Endodermal cell (in vitro differentiated cells): ENCODE measurements at regions not wholly inside any gene's neighbourhood (a gene's known extent, or its start where the extent isn't known, plus 50 kb on each side); places are given as distances from the start of the nearest gene placed in this dataset.
"Not testable (repeated sequence)": the region's sequence is repeated elsewhere in the genome, so short reads cannot be mapped to it uniquely, and the experiment has no call there.

ENCODE experiments used
- DNase-seq: peaks from one replicate; pipeline ENCODE4 v3.0.0-alpha.2; 2017
- H3K27ac ChIP-seq: 2 replicates; pipeline ENCODE4 v1.5.1; 2013; ENCODE audit warnings: mild to moderate bottlenecking, low read depth, low read length, moderate library complexity
- H3K27me3 ChIP-seq: 2 replicates; pipeline ENCODE4 v1.6.1; 2013; ENCODE audit warnings: mild to moderate bottlenecking, low read length, moderate library complexity; ENCODE audit not compliant: insufficient read depth, control insufficient read depth, poor library complexity, severe bottlenecking
- H3K36me3 ChIP-seq: 2 replicates; pipeline ENCODE4 v1.7.0; 2013; ENCODE audit warnings: mild to moderate bottlenecking, low read length, moderate library complexity; ENCODE audit not compliant: control insufficient read depth, insufficient read depth
- H3K4me1 ChIP-seq: one replicate; pipeline ENCODE4 v1.7.0; 2013; ENCODE audit warnings: low read length; ENCODE audit not compliant: control insufficient read depth, insufficient read depth
- H3K4me3 ChIP-seq: 2 replicates; pipeline ENCODE4 v1.5.1; 2013; ENCODE audit warnings: mild to moderate bottlenecking, low read length, moderate library complexity
- H3K9ac ChIP-seq: 2 replicates; pipeline ENCODE4 v1.6.1; 2013; ENCODE audit warnings: mild to moderate bottlenecking, low read length, moderate library complexity; ENCODE audit not compliant: poor library complexity, severe bottlenecking; ENCODE audit errors: extremely low read depth
- H3K9me3 ChIP-seq: 2 replicates; pipeline ENCODE4 v1.6.1; 2013; ENCODE audit warnings: mild to moderate bottlenecking, low read length, moderate library complexity; ENCODE audit not compliant: control insufficient read depth
- H3K27ac Mint-ChIP-seq: 2 replicates; pipeline ENCODE4 v1.8.0; 2020; ENCODE audit warnings: mixed read lengths
- H3K27me3 Mint-ChIP-seq: 2 replicates; pipeline ENCODE4 v1.8.0; 2021; ENCODE audit warnings: mild to moderate bottlenecking, mixed read lengths; ENCODE audit not compliant: insufficient read depth
- H3K36me3 Mint-ChIP-seq: 2 replicates; pipeline ENCODE4 v1.8.0; 2020; ENCODE audit warnings: low read depth, mixed read lengths
- H3K4me1 Mint-ChIP-seq: 2 replicates; pipeline ENCODE4 v1.8.0; 2020; ENCODE audit warnings: mixed read lengths
- H3K4me3 Mint-ChIP-seq: 2 replicates; pipeline ENCODE4 v1.8.0; 2020; ENCODE audit warnings: mild to moderate bottlenecking, moderate library complexity, mixed read lengths
- H3K9me3 Mint-ChIP-seq: 2 replicates; pipeline ENCODE4 v1.8.0; 2020; ENCODE audit warnings: mild to moderate bottlenecking, mixed read lengths
- CTCF ChIP-seq: fragments of 200-600 bp; sonication (generic); conservative IDR thresholded peaks from 2 replicates; pipeline ENCODE4 v1.5.0; 2021; ENCODE audit warnings: antibody characterized with exemption, mild to moderate bottlenecking
- WGBS, 2 experiments: methylation state at CpG; one replicate each; pipeline versions ENCODE4 v1.1.5 to v1.1.7; 2013; ENCODE audit warnings: missing lambda C conversion rate in 2 of 2, mixed read lengths in 1 of 2; ENCODE audit not compliant: insufficient coverage in 1 of 2, insufficient read length in 1 of 2; 5-methylcytosine and 5-hydroxymethylcytosine counted together

GRCh38 chr1:227487606-227488005 lies 75.8 kb upstream of the ZNF678 start:
- Histone ChIP-seq H3K9me3 (peaks cover 6% of the 10 kb centered on the region), H3K4me1 (no peaks in the 10 kb centered on the region), H3K27me3 (no peaks in the 10 kb centered on the region), H3K36me3 (no peaks in the 10 kb centered on the region), H3K4me3 (no peak overlapping the region), H3K9ac (no peak overlapping the region), H3K27ac (no peak overlapping the region)
- Mint-ChIP-seq H3K27ac (no peak overlapping the region), H3K4me3 (no peak overlapping the region), H3K36me3 (no peaks in the 10 kb centered on the region), H3K4me1 (no peaks in the 10 kb centered on the region), H3K9me3 (peaks cover 26% of the 10 kb centered on the region), H3K27me3 (peaks cover 2% of the 10 kb centered on the region)
- DNase-seq: peak; percentile 33
- no peak for TF ChIP-seq CTCF

- no peaks in the 10 kb centered on the region for H3K36me3 Mint-ChIP-seq
Observed at GRCh38 chr1:227486559-227486958, 76.8 kb upstream of the ZNF678 start.

GRCh38 chr1:227482023-227482299 lies 81.4 kb upstream of the ZNF678 start:
- Mint-ChIP-seq H3K27me3 (peaks cover 36% of the 10 kb centered on the region), H3K36me3 (no peaks in the 10 kb centered on the region), H3K27ac (no peak overlapping the region), H3K9me3 (peaks cover 6% of the 10 kb centered on the region), H3K4me3 (no peak overlapping the region), H3K4me1 (no peaks in the 10 kb centered on the region)
- Histone ChIP-seq H3K4me1 (no peaks in the 10 kb centered on the region), H3K4me3 (no peak overlapping the region), H3K27ac (no peak overlapping the region), H3K27me3 (peaks cover 5% of the 10 kb centered on the region), H3K9me3 (no peaks in the 10 kb centered on the region), H3K9ac (no peak overlapping the region), H3K36me3 (no peaks in the 10 kb centered on the region)
- TF ChIP-seq CTCF: no peak
- no peak for DNase-seq

More at GRCh38 chr1:227486559-227486958, 76.8 kb upstream of the ZNF678 start:
- no peak for TF ChIP-seq CTCF
- Histone ChIP-seq H3K9me3 (peaks cover 6% of the 10 kb centered on the region), H3K36me3 (no peaks in the 10 kb centered on the region), H3K9ac (no peak overlapping the region), H3K27me3 (no peaks in the 10 kb centered on the region), H3K27ac (no peak overlapping the region), H3K4me1 (no peaks in the 10 kb centered on the region), H3K4me3 (no peak overlapping the region)
- Mint-ChIP-seq H3K4me1 (no peaks in the 10 kb centered on the region), H3K27ac (no peak overlapping the region), H3K4me3 (no peak overlapping the region), H3K27me3 (peaks cover 2% of the 10 kb centered on the region), H3K9me3 (peaks cover 26% of the 10 kb centered on the region)
- WGBS, 2 experiments: 82 to 88% methylated on average over 1 to 3 of the region's 3 CpGs
- DNase-seq: no peak

- H3K36me3 Mint-ChIP-seq, H3K9me3 ChIP-seq, H3K4me1 Mint-ChIP-seq, H3K4me1 ChIP-seq, H3K27ac ChIP-seq, H3K36me3 ChIP-seq, H3K27ac Mint-ChIP-seq, H3K9ac ChIP-seq, H3K4me3 Mint-ChIP-seq, H3K27me3 ChIP-seq, H3K4me3 ChIP-seq: not testable (repeated sequence)
- Mint-ChIP-seq H3K9me3 (peaks cover 13% of the 10 kb centered on the region), H3K27me3 (peaks cover 47% of the 10 kb centered on the region)
- 29 to 55% methylated on average over 3 to 5 of the region's 5 CpGs for WGBS, 2 experiments
- DNase-seq: peak; percentile 41
Observed at GRCh38 chr1:227474072-227474471, 89.3 kb upstream of the ZNF678 start.
